HFF-Myc (cell line): ENCODE measurements at regions not wholly inside any gene's neighbourhood (a gene's known extent, or its start where the extent isn't known, plus 50 kb on each side); places are given as distances from the start of the nearest gene placed in this dataset.

Experiments
- DNase-seq: peaks from one replicate; pipeline ENCODE4 v3.0.0-alpha.2; 2011; ENCODE audit warnings: low read depth; ENCODE audit errors: extremely low read depth
- H3K4me3 ChIP-seq: replicated peaks from 2 replicates; pipeline ENCODE4 v1.5.1; 2011; ENCODE audit warnings: low read depth, mild to moderate bottlenecking, control low read depth, low read length
- CTCF ChIP-seq: IDR thresholded peaks from 2 replicates; pipeline ENCODE4 v1.5.1; 2012; ENCODE audit warnings: mild to moderate bottlenecking, low read depth, low read length, control low read depth; ENCODE audit errors: missing control alignments

GRCh38 chr2:100699131-100699530, 120.8 kb upstream of the NPAS2 start:
- no peak for DNase-seq
- no peak overlapping the region for H3K4me3 ChIP-seq
- no peak for TF ChIP-seq CTCF

- no peak overlapping the region for H3K4me3 ChIP-seq
- no peak for TF ChIP-seq CTCF
- DNase-seq = no peak
Observed at GRCh38 chr2:100702438-100703109, 117.4 kb upstream of the NPAS2 start.

DNA sequence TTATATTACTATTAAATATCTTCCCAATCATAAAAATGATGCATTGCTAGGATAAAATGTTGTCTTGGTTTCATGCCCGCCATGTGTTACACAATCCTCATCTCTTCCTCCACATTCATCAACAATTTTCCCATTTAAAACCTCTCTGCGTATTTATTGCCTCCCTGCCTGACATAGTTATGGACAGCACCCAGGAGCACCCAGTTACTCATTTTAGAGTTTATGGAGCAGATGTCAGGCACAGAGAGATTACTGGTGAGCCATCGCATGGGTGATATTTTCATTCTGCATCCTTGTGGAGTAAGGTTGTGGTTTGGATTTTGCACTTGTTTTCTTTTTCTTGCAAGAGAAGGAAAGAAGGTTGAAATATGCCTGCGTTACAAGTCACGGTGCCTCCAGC, 116.7 kb upstream of the NPAS2 start:
- no peak for TF ChIP-seq CTCF
- no peak overlapping the region for H3K4me3 ChIP-seq
- no peak for DNase-seq

GRCh38 chr2:100703739-100704138, 116.2 kb upstream of the NPAS2 start:
- no peak overlapping the region for H3K4me3 ChIP-seq
- no peak for DNase-seq
- no peak for TF ChIP-seq CTCF

GRCh38 chr2:100704156-100704555, 115.8 kb upstream of the NPAS2 start:
- TF ChIP-seq CTCF = no peak
- DNase-seq = no peak

DNA sequence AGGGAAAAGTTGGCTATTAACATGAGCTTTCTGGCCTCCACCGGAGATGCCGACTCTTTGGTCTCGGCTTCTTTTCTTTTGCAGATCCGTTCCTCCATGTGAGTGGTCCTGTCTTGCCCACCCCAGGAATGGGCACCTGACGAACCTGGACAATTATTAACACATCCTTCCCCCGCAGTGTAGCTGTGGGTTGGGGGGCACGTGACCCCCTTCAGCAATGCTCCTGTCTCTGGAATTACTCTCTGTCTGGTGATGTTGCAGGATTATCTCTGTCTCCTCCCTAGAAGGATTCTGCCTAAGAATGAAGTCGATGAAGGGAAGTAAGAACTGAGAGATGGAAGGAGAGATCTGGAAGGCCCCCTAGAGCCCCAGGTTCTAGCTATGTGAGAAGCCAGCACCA, 115.2 kb upstream of the NPAS2 start:
- TF ChIP-seq CTCF = no peak
- DNase-seq = no peak
- no peak overlapping the region for H3K4me3 ChIP-seq

More at GRCh38 chr2:100704156-100704555, 115.8 kb upstream of the NPAS2 start:
- no peak overlapping the region for H3K4me3 ChIP-seq
